Pulmonary artery endothelial cell (primary cell): ENCODE measurements at regions not wholly inside any gene's neighbourhood (a gene's known extent, or its start where the extent isn't known, plus 50 kb on each side); places are given as distances from the start of the nearest gene placed in this dataset.

Experiments
- DNase-seq: peaks from one replicate; pipeline ENCODE4 v3.0.0-alpha.2; 2011; ENCODE audit warnings: low read depth, low spot score

GRCh38 chr5:99141534-99142128 is 212.8 kb upstream of the CHD1 start:
- no peak for DNase-seq

GRCh38 chr5:99138911-99139310 is 210.1 kb upstream of the CHD1 start:
- DNase-seq, result no peak

DNA sequence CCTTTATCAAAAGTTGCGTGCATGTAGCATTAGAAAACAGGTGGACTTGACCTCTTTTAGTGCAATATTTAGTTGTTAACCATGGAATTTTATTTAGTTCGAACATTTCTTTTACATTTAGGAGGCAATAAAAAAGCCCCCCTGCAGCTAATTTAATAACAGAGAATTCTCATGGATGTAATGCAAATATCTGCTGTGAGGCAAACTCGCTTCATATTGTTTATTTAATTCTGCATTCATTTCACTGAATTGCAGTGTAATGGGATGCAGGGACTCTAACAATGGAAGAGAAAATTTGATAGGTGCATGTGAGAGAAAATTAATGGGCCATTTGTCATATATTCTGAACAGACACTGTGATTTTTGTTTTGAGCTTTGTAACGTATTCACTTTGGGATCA is 205.1 kb upstream of the CHD1 start:
- no peak for DNase-seq

DNA sequence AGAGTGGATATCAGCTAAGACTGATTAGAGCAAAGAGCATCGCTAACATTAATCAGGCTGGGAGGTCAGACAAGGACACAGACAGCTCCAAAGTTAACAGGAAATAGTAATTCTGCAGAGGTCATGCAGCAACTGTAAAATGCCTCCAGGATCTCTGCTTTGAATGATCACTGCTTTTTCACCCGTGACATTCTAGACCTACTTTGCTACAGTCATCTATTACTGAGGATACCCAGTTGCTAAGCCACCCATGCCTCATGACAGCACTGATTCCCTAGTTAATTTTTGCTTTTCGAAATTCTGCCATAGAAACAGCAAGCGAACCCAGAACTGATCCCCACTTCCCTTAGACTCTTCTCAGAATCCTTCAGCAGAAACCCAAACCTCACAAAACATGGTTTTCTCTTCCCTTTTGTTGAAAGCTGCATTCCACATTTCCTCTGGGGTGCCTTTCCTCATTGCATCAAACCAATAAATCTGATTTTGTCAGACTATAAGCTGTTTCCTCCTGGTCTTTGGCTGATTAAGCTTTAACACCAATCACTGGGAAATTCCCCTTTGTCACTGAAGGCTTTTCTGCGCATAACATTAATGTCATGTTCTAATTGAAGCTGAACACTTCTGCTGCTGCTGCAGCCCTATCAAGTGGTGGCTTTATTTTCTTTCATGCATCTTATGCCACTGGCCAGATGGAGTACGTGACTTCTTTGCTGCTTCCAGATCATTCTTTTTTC is 201.1 kb upstream of the CHD1 start:
- no peak for DNase-seq

GRCh38 chr5:99122976-99123375 is 194.2 kb upstream of the CHD1 start:
- DNase-seq, result no peak

DNA sequence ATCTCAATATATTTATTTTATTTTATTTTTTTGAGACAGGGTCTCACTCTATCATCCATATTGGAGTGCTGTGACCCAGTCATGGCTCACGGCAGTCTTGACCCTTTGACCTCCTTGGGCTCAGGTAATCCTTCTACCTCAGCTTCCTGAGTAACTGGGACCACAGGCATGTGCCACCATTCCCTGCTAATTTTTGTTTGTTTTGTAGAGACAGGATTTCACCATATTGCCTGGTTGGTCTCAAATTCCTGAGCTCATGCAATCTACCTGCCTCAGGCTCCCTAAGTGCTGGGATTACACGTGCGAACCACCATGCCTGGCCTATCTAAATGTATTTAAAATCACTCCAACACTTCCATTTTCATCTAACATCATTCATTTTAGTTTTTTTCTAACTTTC is 190.5 kb upstream of the CHD1 start:
- DNase-seq, result no peak

- no peak for DNase-seq
Observed at GRCh38 chr5:99116526-99116925, 187.7 kb upstream of the CHD1 start.

GRCh38 chr5:99109894-99110293 is 181.1 kb upstream of the CHD1 start:
- no peak for DNase-seq

DNA sequence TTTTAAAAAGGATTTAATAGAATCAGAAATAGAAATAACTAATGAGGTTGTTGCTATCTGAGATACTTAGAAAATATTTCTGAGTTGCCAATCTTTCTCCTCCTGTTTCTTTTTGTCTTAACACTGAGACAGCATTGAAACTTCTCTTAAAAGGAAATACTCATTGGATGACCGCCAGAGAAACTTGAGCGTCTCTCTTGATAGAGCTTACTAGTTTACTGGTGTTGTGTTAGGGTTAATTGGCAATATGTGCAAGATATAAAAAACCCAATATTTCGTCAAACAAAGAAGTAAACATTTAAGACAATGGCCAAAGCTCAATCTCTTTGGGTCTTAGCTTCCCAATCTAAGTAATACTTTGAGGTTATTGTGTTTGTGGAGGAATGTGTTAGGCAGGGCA is 176.4 kb upstream of the CHD1 start:
- no peak for DNase-seq

DNA sequence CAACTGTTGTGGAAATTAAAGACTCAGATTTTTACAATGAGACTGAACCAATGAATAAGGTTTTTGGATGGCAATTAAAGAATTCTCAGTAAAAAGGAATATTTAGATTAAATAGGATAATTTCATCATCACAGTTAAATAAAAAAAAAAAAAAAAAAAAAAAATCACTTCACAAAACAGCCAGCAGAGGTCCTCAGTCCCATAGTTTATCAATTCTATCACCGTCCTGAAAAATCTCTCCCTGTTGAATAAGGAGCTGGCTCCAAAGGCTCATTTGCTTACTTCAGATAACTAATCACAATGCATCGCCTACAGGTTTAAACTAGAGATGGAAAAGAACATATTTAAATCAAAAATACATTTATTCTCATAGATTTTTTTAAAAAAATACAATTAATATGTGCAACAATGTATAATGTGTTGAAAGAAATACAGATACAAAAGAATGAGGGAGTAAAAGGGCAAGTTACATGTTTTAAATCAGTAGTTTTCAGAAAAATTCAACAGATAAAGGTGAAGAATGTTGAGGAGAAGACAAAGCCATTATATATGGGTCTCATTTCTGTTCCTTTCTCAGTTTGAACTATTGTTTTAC is 175.8 kb upstream of the CHD1 start:
- DNase-seq, result no peak

DNA sequence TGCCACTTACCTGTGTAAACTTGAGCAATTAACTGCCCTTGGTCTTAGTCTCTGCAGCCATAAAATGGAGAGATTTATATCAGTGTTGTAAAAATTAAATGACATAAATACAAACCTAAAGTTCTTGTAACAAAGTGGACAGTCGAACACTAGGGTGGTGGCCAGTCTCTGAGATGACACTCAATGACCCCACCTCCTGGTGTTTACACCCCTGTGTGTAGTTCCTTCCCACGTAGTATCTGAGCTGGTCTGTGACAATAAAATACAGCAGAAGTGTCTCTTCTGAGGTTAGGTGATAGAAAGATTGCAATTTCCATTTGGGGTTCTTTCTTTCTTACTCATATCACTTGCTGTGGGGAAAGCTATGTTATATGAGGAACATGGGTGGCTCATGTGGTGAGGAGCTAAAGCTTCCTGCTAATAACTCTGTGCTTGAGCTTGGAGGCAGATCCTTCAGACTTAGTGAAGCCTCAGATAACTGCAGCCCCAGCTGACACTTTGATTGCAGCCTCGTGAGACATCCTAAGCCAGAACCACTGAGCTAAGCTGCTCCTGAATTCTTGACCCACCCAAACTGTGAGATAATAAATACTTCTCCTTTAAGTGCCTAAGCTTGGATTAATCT is 173.4 kb upstream of the CHD1 start:
- DNase-seq, result no peak

DNA sequence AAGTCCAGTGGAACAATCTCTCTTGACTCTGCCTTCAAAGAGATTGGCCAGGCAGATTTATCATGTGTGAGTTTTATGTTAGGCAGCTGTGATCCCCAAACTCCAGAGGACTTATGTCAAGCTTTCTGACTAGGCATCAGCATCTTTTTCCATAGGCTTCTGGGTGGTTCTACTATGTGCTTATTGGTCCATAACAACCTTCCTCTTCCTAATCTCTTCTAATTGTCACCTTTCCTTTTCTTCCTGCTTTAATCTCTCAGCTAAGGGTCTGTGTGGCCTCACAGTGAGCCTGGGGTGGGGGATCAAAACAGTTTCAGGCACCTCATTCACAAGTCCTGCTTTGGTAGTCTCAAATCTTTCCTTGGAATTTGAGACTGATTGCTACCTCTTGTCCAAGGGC is 170.9 kb upstream of the CHD1 start:
- DNase-seq, result no peak

DNA sequence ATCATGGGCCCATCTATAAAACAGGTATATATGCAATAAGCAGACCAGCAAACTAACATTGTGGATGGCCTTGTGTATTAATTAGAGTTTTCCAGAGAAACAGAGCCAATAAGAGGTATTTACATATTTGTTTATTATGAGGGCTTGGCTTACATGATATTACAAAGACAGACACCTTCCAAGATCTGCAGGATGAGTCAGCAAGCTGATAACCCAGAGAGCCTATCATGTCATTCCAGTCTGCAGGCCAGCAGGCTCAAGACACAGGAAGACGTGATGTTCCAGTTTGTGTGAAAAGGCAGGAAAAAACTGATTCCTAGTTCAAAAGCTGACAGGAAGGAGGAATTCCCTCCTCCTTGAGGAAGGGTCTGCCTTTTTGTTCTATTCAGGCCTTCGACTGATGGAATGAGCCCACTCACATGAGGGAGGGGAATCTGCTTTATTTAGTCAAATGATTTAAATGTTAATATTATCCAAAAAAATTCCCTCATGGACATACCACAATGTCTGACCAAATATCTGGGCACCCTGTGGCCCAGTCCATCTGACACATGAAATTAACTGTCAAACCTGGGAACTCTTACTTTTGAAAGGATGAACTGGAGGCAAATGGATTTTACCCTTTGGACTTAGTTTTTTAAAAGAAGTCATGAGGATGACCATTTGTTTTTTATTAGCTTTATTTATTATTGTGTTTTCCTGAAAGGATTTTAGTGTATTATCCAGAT is 161.2 kb upstream of the CHD1 start:
- DNase-seq, result no peak

DNA sequence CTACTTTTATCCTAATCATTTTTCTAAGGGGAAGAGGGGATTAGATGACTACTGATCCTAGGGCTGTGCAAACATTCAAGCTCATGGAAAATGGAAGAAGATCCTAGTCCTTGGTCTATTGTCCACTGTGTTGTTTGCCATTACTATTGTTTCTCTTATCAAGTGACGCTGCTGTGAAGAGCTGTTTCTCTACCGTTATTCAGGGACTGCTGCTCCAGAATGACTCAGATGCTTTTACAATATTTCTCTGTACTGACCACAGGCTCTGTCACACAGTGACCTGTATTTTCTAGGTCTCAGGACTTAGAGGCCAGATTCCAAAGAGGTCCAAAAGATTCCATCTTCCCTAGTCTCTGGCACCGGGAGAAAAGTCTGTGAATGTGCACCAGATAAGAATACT is 159.5 kb upstream of the CHD1 start:
- no peak for DNase-seq

DNA sequence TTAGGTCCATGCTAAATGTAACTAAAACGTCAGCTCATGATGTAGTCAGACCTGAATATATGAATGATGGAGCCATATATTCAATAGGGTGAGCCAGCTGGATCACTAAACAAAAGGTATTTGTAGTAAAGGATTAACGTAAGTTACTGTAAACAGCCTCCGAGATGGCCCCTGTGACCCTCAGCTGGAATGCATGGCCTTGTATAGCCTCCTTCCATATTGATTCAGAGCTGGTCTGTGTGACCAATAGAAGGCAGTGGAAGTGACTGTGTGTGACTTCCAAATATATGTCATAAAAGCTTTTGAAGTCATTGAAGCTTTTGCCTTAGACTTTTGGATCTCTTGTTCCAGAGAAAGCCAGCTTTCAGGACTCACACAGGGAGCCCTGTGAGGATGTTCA is 154.4 kb upstream of the CHD1 start:
- DNase-seq, result no peak

DNA sequence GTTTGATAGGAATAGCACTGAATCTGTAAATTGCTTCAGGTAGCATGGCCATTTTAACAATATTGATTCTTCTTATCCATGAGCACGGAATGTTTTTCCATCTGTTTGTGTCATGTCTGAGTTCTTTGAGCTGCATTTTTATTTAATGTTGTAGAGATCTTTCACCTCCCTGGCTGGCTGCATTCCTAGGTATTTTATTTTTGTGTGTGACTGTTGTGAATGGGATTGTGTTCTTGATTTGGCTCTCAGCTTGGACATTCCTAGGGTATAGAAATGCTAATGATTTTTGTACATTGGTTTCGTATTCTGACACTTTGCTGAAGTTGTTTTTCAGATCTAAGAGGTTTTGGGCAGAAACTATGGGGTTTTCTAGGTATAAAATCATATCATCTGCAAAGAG is 152.9 kb upstream of the CHD1 start:
- DNase-seq, result no peak

DNA sequence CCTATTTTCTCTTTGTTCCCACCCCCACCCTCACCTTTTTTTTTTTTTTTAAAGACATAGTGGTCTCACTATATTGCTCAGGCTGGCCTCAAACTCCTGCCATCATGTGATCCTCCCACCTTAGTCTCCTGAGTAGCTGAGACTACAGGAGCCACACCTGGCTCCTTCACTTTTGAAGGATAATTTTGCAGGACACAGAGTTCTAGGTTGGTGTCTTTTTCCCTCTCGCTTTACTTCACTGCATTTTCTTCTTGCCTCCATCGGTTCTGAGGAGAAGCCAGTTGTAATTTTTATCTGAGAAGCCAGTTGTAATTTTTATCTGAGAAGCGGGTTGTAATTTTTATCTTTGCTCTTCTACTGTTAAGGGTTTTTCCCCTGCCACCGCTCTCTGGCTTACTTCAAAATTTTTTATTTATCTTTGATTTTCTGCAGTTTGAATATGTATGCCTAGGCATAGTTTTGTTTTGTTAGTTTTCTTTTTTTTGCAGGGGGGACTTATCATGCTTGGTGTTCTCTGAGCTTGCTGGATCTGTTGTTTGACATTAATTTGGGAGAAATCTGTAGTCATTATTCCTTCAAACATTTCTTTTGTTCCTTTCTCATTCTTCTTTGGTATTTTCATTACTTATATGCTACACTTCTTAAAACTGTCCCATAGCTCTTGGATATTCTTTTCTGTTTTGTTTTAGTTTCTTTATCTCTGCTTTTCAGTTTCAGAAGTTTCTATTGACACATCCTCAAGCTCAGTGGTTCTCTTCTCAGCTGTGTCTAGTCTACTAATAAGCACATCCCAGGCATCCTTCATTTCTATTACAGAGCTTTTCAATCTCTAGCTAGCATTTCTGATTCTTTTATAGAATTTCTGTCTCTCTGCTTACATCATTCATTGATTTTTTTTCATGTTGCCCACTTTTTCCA is 148.2 kb upstream of the CHD1 start:
- DNase-seq, result no peak

DNA sequence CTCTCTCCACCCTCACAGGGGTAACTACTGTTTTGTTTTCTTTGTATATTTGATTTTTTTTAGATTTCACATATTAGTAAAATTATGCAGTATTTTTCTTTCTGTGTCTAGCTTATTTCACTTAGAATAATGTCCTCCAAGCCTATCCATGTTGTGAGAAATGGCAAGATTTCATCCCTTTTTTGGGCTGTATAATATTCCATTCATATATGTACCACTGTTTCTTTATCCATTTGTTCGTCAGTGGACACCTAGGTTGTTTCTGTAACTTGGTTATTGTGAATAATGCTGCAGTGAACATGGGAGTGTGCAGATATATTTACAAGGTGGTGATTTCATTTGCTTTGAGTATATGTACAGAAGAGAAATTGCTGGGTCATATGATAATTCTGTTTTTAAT is 144.0 kb upstream of the CHD1 start:
- DNase-seq, result no peak

- no peak for DNase-seq
Observed at GRCh38 chr5:99070822-99071221, 142.0 kb upstream of the CHD1 start.

DNA sequence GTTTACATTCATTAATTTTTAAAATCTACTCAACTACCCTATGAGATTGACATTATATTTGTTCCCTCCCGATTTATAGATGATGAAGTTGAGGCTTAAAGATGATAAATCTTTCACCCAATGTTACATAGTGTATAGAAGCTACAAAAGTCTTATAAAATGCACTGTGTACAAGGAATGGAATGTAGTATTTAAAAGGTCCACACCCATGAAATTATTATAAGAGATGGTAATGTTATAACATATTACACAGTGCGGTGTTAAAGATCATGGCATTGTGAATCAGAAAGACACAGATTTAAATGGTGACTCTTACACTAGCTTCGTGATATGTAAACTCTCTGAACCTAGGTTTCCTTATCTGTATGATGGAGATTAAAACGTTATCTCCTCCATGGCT is 141.6 kb upstream of the CHD1 start:
- no peak for DNase-seq
